ENCODE measurements at regions not wholly inside any gene's neighbourhood (a gene's known extent, or its start where the extent isn't known, plus 50 kb on each side); places are given as distances from the start of the nearest gene placed in this dataset.

GRCh38 chr6:43976706-43977403 is 150.4 kb downstream of the MRPL14 start:
- no peak overlapping the region for H2BK15ac ChIP-seq (ENCODE audit: low read depth, low read length)
- Mint-ChIP-seq H3K27ac (no peak overlapping the region), H3K9me3 (peaks cover 0 to 2% of the 10 kb centered on the region in 2 experiments; a peak in 1 of 5 replicates), H3K4me1 (peaks cover 3 to 4% of the 10 kb centered on the region in 2 experiments), H3K4me3 (no peak overlapping the region; a peak in 1 of 5 replicates), H3K36me3 (ENCODE audit: insufficient read depth in 1 of 3, low read depth in 3 of 3) (no peaks in the 10 kb centered on the region), H3K27me3 (ENCODE audit: low read depth) (peaks cover 13% of the 10 kb centered on the region)
- no peak overlapping the region for H4K91ac ChIP-seq (ENCODE audit: insufficient read length, low read depth, low read length)
- H3K4ac ChIP-seq (ENCODE audit: low read depth, low read length) = no peak overlapping the region
- no peak overlapping the region for H4K8ac ChIP-seq (replicated peaks; ENCODE audit: insufficient read length, low read depth, low read length)
- no peak overlapping the region for H3K23ac ChIP-seq (ENCODE audit: insufficient read length, low read depth, low read length)
- no peak overlapping the region for H2BK120ac ChIP-seq (ENCODE audit: low read depth, low read length, poor library complexity, severe bottlenecking)
- no peaks in the 10 kb centered on the region for H3K4me1 ChIP-seq (ENCODE audit: insufficient read depth, low read length)
- no peak overlapping the region for H2BK12ac ChIP-seq (ENCODE audit: insufficient read length, low read depth, low read length)
- no peak overlapping the region for H3K4me2 ChIP-seq (ENCODE audit: insufficient read depth, insufficient read length, low read length)
- H2BK20ac ChIP-seq (ENCODE audit: low read depth, low read length, poor library complexity, severe bottlenecking) = no peak overlapping the region
- H3K79me2 ChIP-seq (ENCODE audit: insufficient read depth, low read length) = no peaks in the 10 kb centered on the region
- H2AFZ ChIP-seq (ENCODE audit: low read length) = no peak overlapping the region
- WGBS (ENCODE audit: extremely low coverage, insufficient read length, low lambda C conversion rate) = no CpG with 5 or more reads among the region's 5 CpGs
- H3K56ac ChIP-seq (ENCODE audit: insufficient read length, low read depth, low read length) = no peak overlapping the region
- no peak overlapping the region for H3K27ac ChIP-seq (ENCODE audit: insufficient read length, low read depth, low read length)
- no peaks in the 10 kb centered on the region for H4K20me1 ChIP-seq (ENCODE audit: control insufficient read depth, insufficient read depth, insufficient read length)
- no peaks in the 10 kb centered on the region for H3K9me3 ChIP-seq (ENCODE audit: control insufficient read depth, low read depth, low read length)
- no peak overlapping the region for H3K14ac ChIP-seq (ENCODE audit: insufficient read depth, low read length)
- no peak overlapping the region for H3T11ph ChIP-seq (ENCODE audit: low read length)
- H2BK5ac ChIP-seq (ENCODE audit: insufficient read length, low read length) = no peak overlapping the region
- H3K9ac ChIP-seq (ENCODE audit: extremely low read depth, insufficient read length, low read length) = no peak overlapping the region
- no peaks in the 10 kb centered on the region for H3K79me1 ChIP-seq (ENCODE audit: insufficient read depth, low read depth, low read length, poor library complexity, severe bottlenecking)
- no peak overlapping the region for H2AK5ac ChIP-seq (ENCODE audit: insufficient read length, low read length)
- DNase-seq = no peak
- H3K27me3 ChIP-seq (ENCODE audit: insufficient read depth, low read length) = no peaks in the 10 kb centered on the region
- H3K18ac ChIP-seq (ENCODE audit: insufficient read length, low read depth, low read length) = no peak overlapping the region
- H3K23me2 ChIP-seq (ENCODE audit: insufficient read length, low read depth, low read length, poor library complexity, severe bottlenecking) = no peaks in the 10 kb centered on the region
- TF ChIP-seq CTCF (conservative IDR thresholded peaks at IDR 0.05) = no peak
- H4K5ac ChIP-seq (ENCODE audit: insufficient read length, low read depth, low read length) = no peak overlapping the region
